NCI-H82 treated with DMSO at 0.1 percent for 48 hours (cell line): ENCODE measurements at regions not wholly inside any gene's neighbourhood (a gene's known extent, or its start where the extent isn't known, plus 50 kb on each side); places are given as distances from the start of the nearest gene placed in this dataset.

Source experiments
- DNase-seq: peaks from one replicate; lab custom pipeline; 2025; ENCODE audit not compliant: unreplicated experiment; lab: John Stamatoyannopoulos, UW

DNA sequence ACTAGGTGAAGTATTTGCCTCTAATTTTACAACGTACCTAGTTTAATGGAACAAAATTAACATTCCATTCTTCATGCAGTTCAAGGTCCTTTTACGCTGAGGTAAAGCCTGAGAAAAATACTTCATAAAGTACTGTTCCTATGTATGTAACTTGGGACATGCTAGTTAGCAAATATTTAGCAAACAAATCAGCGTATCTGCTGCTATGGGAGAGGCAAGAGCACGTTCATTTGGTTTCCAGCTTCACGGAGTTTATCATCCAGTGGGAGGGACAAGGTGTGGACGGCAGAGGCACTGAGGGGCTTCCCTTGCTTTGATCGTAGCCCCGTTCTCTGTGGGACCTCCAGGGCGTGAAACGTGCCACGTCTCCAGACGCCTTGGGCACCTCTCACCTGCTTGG, 248.8 kb downstream of the IRS2 start:
- DNase-seq: no peak

DNA sequence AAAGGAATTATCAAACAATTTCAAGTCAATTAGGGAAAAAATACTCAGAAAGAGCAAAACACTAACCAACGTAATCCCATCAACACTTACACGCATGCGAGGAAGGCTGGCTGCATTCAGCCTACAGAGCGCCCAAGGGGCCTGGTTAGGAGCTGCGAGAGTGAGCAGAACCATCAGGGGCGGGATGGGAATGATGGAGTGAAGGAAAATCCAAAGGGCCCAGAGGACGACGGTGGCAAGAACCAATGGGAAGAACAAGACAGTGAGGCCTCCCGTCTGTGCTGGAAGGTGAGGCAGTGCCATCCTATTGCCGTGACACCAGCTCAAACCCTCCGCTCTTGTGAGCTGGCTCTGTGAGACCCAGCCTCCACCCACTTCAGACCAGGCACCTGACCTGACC, 253.0 kb downstream of the IRS2 start:
- no peak for DNase-seq

DNA sequence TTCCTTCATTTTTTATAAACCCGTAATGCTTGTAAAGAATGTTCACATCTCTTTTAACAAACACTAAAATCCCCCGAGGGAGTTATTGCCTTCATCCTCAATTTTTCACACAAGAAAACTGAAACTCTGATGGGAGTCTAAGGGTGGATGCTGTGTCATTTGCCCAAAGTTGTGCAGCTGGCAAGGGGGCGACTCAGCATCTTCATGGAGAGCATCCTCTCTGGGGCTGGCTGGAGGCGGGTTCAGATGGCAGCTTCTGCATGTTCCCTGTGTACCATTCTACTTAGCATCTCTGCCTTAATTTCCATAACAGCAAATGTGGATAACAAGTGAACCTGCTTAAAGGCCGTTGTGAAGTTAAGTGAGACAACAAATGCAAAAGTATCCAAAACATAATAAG, 256.4 kb downstream of the IRS2 start:
- no peak for DNase-seq

DNA sequence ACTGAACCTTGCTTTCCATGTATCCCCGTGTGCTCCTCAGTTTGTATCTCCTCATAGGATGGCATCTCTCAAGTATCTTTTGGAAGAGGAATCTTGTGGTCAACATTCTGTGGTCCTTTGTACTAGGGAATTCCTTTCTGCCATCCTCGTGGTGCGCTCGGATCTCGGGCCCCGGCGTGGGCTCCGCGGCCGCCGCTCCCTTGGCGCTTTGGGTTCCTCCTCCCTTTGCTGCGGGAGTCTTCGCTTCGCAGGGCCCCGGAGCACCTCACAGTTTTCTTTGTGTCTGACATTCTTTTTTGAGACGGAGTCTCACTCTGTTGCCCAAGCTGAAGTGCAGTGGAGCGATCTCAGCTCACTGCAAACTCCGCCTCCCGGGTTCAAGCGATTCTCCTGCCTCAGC, 264.7 kb downstream of the IRS2 start:
- DNase-seq: no peak

DNA sequence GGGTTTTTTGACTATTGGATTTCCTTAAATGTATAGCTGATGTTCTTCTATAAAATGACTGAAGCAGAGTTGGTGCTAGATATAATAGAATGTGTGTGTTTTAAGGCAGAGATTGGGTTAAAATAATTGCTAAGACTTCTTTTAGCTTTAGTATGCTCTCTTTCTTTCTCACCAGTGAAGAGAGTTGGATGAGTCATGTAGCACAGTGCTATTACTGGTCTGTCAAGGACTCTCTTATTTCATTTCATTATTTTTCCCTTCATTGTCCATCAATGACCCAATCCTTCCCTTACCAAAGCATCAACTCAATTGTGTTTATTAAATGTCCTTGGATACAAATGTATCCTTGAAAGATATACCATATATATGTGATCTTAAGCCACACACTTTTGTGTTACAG, 268.9 kb downstream of the IRS2 start:
- DNase-seq: no peak

DNA sequence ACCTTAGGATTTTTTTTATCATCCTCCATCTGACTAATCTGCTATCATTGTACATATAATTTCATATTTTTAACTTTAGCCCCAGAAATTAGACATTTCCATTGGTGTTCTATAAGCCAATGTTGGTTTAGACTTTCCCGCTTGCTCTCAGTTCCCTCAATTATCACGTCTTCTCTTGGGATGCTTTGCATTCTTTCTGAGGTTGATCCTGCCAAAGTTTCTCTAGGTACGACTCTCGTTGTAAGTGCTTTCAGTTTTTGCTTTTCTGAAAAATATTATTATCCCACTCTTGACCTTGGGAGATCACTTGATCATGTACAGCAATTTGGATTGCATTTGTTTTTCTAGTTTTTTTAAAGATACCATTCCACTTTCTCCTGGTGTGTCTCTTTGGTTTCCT, 270.2 kb downstream of the IRS2 start:
- no peak for DNase-seq

DNA sequence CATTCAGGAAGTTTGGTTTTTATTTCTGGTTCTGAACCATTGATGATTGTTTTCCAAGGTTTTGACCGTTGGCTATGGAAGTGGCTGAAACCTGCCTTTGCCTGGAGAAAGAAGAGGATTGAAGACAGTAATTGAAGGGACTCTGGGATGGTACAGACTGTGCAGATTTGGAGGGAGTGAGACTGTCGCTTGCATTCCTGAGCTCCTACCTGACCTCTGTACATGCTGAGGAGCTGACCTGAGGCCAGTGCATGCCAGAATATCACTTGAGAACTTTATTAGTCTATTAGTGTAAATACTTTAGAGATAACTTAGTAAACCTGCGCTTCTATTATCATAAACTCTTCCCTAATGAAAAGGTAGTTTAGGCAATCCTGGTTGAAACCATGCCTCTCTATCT, 276.4 kb downstream of the IRS2 start:
- DNase-seq: no peak

DNA sequence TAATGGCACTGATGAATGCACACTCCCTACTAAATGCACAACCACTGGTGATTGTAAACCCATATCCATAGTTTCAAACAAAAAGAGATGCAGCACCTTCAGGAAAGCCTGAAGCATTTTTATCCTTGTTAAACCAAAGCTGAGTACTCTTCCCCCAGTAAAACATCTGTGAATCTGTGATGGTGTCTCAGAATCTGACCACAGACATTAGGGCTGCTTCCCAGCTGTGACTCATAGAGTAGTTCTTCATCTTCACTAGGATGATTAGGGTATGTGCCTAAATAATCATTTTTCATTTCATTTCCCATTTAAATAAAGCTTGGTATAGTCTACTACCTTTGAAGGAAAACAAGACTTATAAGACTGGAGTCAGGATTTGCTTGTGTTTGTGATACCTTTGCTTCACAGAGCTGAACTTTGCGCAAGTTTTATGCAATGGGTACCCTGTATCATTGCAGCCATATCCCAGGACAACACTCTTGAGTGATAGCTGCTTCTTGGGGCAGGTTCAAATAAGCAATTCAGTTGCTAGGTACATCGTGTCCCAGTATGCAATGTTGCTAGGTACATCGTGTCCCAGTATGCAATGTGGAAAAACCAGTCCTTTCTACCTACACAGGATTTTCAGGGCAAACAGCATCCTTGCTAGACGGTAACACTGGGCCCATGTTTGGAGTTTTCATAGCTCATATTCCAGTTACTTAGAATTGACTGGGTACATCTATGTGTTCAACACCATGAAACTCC, 277.1 kb downstream of the IRS2 start:
- no peak for DNase-seq

DNA sequence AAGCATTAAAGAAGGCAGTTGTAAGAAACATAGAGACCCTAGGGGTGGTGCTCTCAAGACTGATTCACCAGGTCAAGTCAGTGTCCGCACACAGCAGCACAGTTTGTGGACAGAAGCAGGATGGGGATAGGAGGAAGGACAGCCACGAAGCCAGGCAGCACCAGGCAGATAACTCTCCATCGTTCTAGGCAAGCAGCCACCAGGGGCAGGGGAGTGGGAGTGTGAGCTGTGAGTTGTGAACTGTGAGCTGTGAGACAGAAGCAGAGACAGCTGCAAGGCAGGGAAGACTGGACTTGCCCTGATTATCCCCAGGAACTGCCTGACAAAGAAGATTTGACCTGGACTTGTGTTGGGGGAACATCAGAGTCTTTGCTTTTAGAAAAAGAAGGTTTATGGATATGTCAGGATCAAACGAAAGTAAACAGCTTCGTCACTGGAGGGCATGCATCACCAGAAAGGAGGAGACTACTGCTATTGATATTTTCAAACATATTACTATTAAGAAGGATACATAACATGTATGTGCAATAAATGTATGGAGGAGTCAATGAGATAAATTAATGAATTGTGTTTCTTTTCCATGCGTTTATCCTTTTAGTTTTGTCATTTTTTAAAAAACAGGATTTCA, 286.1 kb downstream of the IRS2 start:
- no peak for DNase-seq

DNA sequence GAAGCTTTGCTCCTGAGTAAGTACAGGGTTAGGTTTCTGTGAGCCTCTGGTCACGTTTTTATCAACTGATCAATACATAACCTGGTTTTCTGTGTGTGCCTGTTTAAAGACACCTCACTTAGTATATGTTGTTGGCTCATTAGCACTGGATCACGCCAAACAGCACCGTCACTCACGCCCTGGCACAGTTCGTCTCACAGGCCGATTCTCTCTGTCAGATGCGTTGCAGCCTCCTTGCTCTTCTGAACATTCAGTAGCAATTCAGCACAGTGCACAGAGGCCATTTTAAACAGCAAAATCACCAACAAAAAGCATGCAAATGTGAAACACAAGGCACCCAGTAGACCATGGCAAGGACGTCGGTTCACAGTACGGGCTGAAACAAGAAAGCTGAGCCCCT, 288.5 kb downstream of the IRS2 start:
- no peak for DNase-seq

DNA sequence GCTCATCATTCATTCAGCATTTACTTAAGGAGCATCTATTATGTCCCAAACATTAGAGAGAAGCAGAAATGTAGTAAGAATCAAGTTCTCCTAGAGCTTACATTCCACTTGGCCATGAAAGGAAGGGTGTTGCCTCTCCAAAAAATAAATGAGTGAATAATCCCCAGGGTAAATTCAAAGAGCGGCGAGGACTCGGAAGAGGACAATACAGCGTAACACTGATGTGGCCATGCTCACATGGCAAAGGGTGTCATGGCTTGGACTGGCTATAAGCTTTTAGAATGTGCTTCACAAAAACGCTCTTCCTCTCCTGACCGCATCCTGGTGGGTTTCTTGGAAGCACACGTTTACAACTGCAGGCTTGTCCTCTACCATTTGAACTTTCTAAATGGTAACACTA, 290.2 kb downstream of the IRS2 start:
- DNase-seq: no peak

DNA sequence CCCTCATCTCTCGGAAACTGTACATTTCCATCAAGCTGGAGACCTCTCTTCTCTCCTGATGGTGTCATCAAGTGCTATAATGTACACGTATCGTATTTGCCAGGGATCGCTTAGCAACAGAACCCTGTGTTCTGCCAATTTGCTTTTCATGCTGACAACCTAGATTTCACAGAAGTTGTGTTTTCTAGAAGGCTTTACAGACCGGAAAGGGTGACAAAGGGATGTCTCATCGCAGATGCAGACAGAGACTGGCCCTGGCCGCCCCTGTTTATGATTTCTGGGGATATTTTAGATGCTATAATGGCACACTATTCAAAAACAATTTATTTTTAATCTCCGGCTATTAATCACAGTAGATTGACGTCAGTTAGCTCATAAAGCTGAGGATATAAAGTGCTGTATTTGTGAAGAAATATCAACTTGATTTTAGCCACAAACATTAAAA, 291.4 kb downstream of the IRS2 start:
- DNase-seq: no peak

DNA sequence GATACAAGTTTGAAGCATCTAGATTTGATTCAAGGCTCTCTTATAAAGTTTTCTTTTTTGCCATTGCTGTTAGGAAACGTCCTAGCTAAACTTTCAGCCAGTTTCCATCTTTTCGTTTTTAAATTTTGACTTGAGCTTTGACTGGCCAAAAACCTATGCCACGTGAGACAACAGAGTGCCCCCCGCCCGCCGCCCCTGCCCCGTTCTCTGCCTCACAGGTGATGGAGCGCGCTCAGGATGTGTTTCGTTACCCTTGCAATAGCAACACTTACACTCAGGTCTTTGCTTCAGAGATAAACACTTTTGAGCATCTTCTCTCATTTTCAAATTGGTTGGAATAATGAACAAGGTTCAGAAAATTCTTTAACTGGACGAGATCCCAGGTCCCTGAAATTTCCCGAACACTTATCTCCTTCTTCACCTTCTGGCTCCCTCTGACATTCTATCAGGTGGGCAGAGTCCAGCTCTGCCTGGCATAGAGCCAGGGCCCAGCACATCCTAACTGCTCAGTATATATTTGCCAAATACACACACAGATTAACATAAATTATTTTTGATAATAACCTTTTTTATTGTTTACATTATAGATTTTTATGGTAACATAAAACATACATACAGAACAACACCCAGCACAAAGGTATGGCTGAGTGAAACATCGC, 301.1 kb downstream of the IRS2 start:
- no peak for DNase-seq

DNA sequence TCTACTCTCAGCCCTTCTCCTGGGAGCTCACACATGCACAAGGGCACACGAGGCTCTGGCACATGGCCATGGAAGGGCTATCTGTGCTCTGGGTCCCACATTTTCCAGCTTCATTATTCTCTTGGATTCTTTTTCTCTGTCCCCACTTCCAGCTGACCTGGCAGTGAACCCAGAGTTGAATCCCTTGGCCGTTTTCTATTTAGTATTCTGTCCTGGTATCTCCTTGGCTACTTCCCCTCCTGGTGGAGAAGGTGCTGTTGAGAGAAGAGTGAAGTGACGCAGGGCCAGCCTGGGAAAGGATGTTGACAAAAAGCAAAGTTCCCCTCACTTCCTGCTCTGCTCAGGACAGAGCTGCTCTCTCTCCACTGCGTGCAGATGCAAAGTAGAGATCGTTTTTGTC, 303.1 kb downstream of the IRS2 start:
- DNase-seq: no peak

DNA sequence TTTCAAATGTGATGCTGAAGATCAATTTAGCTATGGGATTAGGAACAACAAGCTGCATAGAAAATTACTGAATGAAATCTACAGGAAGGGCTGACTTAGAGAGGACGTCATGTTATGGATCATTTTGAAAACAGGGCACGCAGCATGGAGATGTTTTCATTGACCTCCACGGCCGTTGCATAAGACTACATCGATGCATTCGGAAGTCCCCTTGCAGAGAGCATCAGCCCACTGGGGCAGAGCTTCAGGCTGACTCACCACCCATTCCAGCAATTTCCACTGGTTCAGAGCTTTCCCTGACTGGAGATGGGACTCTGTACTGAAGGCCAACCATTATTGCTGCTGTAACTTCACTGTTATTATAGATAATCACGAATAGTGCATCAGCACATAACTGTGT, 305.3 kb downstream of the IRS2 start:
- no peak for DNase-seq

DNA sequence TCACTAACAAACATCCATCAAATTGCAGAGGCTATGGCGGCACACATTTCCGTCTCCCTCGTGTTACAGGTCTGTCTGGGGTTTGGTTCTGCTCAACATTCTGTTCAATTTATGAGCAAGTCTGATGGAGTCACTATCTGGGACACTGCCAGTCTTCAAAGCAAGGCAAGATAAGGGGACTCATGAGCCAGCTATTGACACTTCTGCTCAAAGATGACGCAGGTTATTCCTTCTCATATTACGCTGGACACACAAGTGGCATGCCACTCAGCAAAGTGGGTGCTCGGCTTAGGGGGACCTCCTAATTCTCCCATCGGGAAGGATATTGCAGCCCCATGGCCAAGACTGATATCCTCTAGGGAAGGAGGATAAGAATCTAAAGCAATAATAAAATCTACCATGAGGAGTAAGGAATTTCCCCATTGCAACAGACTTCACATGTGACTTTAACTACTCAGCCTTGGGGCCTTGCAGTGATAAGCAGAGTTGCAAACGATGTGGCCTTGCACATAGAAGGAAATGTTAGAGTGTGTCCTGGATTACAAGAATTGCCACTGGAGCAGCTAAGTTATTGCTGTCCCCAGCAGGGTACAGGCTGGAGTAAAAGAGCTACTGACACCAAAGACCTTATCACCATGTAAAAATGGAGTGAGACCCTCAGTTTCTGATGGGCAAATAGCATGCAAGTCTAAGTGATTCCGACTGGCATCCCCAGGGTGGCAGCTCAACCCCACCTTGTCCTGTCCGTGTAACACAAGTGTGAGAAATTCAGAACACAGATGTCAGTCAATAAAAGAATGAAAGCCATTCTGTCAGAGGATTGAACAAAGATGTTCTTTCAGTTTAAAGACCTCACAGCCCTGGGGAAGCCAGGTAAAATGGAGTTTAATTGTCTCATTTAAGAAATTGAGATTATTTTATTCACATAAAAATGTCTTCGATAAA, 306.1 kb downstream of the IRS2 start:
- DNase-seq: no peak

DNA sequence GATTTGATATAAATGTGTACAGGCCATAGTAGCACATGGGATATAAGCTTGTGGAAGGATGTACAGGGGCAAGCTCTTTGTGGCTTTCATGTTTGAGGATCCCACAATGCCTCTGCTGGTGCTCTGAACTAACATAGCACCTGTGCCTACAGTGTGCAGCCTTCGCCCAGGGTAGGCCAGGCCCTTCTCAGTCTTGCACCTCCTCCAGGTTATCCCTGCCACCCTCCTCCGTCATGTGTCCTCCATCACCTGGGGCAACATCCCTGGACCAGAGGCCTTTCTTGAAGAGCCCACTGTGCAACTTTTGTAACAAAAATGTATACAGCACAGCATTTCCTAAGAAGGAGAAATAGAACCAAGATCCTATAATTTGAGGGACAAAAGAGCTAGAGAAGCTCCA, 306.8 kb downstream of the IRS2 start:
- no peak for DNase-seq

DNA sequence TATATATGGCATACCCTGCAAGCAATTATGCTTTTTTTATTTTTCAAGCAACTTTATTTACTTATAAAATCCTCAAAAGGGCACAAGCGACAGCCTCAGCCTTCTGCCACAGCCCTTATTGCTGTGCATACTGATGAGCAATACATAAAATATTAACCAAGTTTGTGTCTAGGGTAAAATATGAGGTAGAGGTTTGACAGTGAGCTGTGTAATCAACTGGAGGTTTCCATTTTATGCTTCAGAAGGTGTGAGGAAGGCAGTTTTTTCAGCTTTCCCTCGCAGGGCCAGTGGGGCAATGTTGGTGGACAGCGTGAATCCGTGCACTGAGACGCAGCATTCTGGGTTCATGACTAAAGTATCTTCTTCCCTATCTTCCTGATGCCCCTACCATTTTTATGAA, 310.4 kb downstream of the IRS2 start:
- no peak for DNase-seq

DNA sequence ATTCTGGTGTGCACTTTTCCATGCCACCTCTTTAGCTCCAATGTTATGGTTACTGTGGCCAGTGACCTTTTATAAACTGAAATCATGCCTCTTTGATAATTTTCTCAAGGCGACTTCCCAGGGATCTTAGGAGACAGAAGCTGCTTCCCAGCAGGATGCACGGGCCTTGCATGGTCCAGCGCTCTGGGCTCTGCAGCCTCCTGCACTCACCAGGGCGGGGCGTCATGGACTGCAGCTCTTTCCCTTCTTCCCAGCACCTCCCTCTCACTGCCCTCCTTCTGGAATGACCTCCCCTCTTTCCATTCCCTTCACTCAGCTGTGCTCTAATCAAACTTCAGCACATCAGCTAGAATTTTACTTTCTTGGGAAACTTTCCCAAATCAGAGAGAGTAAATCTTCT, 318.3 kb downstream of the IRS2 start:
- no peak for DNase-seq

DNA sequence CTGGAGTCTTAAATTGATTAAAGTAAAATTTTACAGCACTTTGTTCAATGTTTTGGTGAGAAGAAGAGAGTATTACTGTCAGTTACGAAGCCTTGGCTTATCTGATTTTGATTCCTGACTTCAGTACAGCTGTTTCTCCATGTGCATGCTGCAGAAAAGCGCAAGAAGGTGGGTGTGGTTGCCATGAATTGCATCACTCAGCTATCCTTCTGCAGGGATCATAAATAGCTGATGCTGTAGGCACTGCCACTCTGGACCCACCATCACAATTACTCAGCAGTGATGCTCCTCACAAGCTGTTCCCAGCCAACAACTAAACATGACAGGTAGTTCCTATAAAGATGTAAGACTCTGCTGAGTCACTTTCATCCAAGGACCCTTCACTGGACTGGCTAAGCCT, 321.2 kb downstream of the IRS2 start:
- no peak for DNase-seq

DNA sequence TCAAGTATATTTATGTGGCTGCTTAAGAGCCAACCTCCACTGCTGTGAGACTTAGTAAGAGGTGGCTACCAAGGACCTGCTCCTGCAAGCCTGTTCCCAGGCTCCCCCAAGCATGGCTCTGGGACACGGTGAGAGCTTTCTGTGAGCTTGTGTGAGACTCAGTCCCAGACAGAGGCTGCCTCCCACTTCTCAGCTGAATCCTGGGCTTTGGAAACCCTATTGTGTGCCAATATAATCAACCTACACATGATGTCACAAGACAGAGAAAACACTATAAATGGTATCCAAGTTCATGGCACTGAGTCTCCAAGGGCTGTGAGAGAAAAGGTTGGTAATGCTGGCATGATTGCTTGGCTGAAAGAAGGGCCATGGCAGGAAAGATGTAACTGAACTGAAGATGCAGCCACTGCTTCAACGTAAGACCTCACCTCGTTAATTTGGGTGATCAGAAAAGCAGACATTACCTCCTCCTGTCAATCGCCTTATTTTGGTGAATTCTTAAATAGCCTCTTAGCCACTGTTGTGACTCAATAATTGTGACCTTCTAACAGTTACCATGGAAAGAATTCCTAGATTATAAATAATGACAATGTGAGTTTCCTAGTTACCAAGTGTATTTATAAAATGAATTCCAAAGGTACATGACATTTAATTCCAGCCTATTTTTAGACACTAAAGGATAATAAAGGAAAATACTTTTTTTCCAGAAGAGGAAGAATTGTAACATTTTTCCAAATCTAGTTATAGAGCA, 332.0 kb downstream of the IRS2 start:
- no peak for DNase-seq
